NOMO-1 (cell line): ENCODE measurements at regions not wholly inside any gene's neighbourhood (a gene's known extent, or its start where the extent isn't known, plus 50 kb on each side); places are given as distances from the start of the nearest gene placed in this dataset.

Experiments used
- DNase-seq, 2 experiments: peaks; one replicate each; lab custom pipeline; 2025; ENCODE audit not compliant: unreplicated experiment in 2 of 2; lab: John Stamatoyannopoulos, UW

GRCh38 chr15:31239409-31239808 lies 87.2 kb upstream of the KLF13 start:
- no peak for DNase-seq

- DNase-seq: no peak
Measured at GRCh38 chr15:31241888-31242522, 84.6 kb upstream of the KLF13 start.

GRCh38 chr15:31243895-31244294 lies 82.7 kb upstream of the KLF13 start:
- no peak for DNase-seq

- no peak for DNase-seq
Measured at GRCh38 chr15:31245135-31245689, 81.4 kb upstream of the KLF13 start.

- no peak for DNase-seq
Measured at GRCh38 chr15:31245756-31246155, 80.9 kb upstream of the KLF13 start.

- DNase-seq: no peak
Measured at GRCh38 chr15:31247404-31247803, 79.2 kb upstream of the KLF13 start.

- DNase-seq: no peak
Measured at GRCh38 chr15:31248263-31248662, 78.4 kb upstream of the KLF13 start.

GRCh38 chr15:31248951-31249350 lies 77.7 kb upstream of the KLF13 start:
- DNase-seq: no peak

GRCh38 chr15:31250033-31250432 lies 76.6 kb upstream of the KLF13 start:
- no peak for DNase-seq

- no peak for DNase-seq
Measured at GRCh38 chr15:31251165-31251564, 75.5 kb upstream of the KLF13 start.

- no peak for DNase-seq
Measured at GRCh38 chr15:31252171-31252785, 74.4 kb upstream of the KLF13 start.

- no peak for DNase-seq
Measured at GRCh38 chr15:31254431-31255175, 72.0 kb upstream of the KLF13 start.

GRCh38 chr15:31255176-31255510 lies 71.5 kb upstream of the KLF13 start:
- no peak for DNase-seq

GRCh38 chr15:31255732-31256377 lies 70.8 kb upstream of the KLF13 start:
- no peak for DNase-seq

GRCh38 chr15:31256378-31257265 lies 70.0 kb upstream of the KLF13 start:
- DNase-seq: no peak

- no peak for DNase-seq
Measured at GRCh38 chr15:31257286-31257685, 69.3 kb upstream of the KLF13 start.

GRCh38 chr15:31258260-31258659 lies 68.4 kb upstream of the KLF13 start:
- DNase-seq: no peak

GRCh38 chr15:31259562-31260252 lies 66.9 kb upstream of the KLF13 start:
- no peak for DNase-seq

GRCh38 chr15:31260646-31261265 lies 65.9 kb upstream of the KLF13 start:
- no peak for DNase-seq
